ENCODE measurements at regions not wholly inside any gene's neighbourhood (a gene's known extent, or its start where the extent isn't known, plus 50 kb on each side); places are given as distances from the start of the nearest gene placed in this dataset.

GRCh38 chr7:47634273-47634672 is 52.4 kb upstream of the TNS3 start:
- TF ChIP-seq CTCF (IDR thresholded peaks at IDR 0.05) (no peak), POLR2A (IDR thresholded peaks at IDR 0.05) (no peak)

Data from lower leg skin (tissue), 3 donors.